ENCODE measurements at regions not wholly inside any gene's neighbourhood (a gene's known extent, or its start where the extent isn't known, plus 50 kb on each side); places are given as distances from the start of the nearest gene placed in this dataset.

- no peak for TF ChIP-seq CTCF (IDR thresholded peaks at IDR 0.05; ENCODE audit: extremely low read depth in 1 of 2, insufficient read depth in 1 of 2, low read depth in 1 of 2, low read length in 2 of 2)
- TF ChIP-seq EZH2 (IDR thresholded peaks at IDR 0.05; ENCODE audit: borderline replicate concordance, low read depth, low read length, severe bottlenecking), result no peak
- TF ChIP-seq POLR2AphosphoS5 (IDR thresholded peaks at IDR 0.05; ENCODE audit: insufficient read depth, low read depth, low read length), result no peak
- no peak for TF ChIP-seq FOS (IDR thresholded peaks at IDR 0.05; ENCODE audit: borderline replicate concordance, insufficient read depth, low read length)
Measured at GRCh38 chr3:72018343-72018984, 233.5 kb upstream of the PROK2 start.

Measured in endothelial cell of umbilical vein (primary cell).